H1 (cell line): ENCODE measurements at regions not wholly inside any gene's neighbourhood (a gene's known extent, or its start where the extent isn't known, plus 50 kb on each side); places are given as distances from the start of the nearest gene placed in this dataset.

Experiments used
- CTCF ChIA-PET: fragments of 300-600 bp; sonication (Branson Sonifier 250); formaldehyde crosslinking; loops from one replicate; lab custom pipeline; 2021; ENCODE audit not compliant: partially characterized antibody; lab: Charles Lee
- POLR2A ChIA-PET: fragments of 300-600 bp; sonication (Branson Sonifier 250); formaldehyde crosslinking; loops from one replicate; lab custom pipeline; 2021; ENCODE audit warnings: inconsistent platforms; ENCODE audit not compliant: partially characterized antibody; lab: Charles Lee
- DNase-seq, 2 experiments: peaks; one replicate each; pipeline versions ENCODE4 v3.0.0 to v3.0.0-alpha.2; 2010 to 2022; ENCODE audit warnings: low spot score in 2 of 2, low read depth in 1 of 2, mixed read lengths in 1 of 2
- FAIRE-seq: peaks from 2 replicates; lab custom pipeline; 2011; peaks lifted over from hg19 to GRCh38; lab: Jason Lieb, UNC
- H2AFZ ChIP-seq: 2 replicates; pipeline ENCODE4 v1.8.1; 2012; ENCODE audit warnings: low read length, inconsistent platforms
- H2AK5ac ChIP-seq: 2 replicates; pipeline ENCODE4 v1.6.1; 2013; ENCODE audit warnings: low read depth, low read length
- H2BK120ac ChIP-seq: replicated peaks from 2 replicates; pipeline ENCODE3; 2013; ENCODE audit warnings: low read depth, low read length, inconsistent platforms
- H2BK12ac ChIP-seq: 2 replicates; pipeline ENCODE4 v1.6.1; 2013; ENCODE audit warnings: low read depth, low read length
- H2BK15ac ChIP-seq: 2 replicates; pipeline ENCODE4 v1.6.1; 2013; ENCODE audit warnings: low read length
- H2BK20ac ChIP-seq: 2 replicates; pipeline ENCODE4 v1.6.1; 2013; ENCODE audit warnings: low read length
- H2BK5ac ChIP-seq: 2 replicates; pipeline ENCODE4 v1.6.1; 2013; ENCODE audit warnings: low read depth, low read length
- H3K14ac ChIP-seq: 2 replicates; pipeline ENCODE4 v1.6.1; 2013; ENCODE audit warnings: inconsistent platforms; ENCODE audit not compliant: insufficient read length
- H3K18ac ChIP-seq: 2 replicates; pipeline ENCODE4 v1.6.1; 2013; ENCODE audit warnings: low read length; ENCODE audit errors: extremely low read depth
- H3K23ac ChIP-seq: 2 replicates; pipeline ENCODE4 v1.6.1; 2013; ENCODE audit warnings: inconsistent platforms; ENCODE audit not compliant: insufficient read length
- H3K23me2 ChIP-seq: 2 replicates; pipeline ENCODE4 v1.6.1; 2013; ENCODE audit warnings: low read depth, low read length
- H3K27ac ChIP-seq: 2 replicates; pipeline ENCODE4 v1.6.1; 2011; ENCODE audit warnings: low read depth, low read length, inconsistent platforms
- H3K27me3 ChIP-seq, 4 experiments: replicated peaks in 1 of 4; 1 replicate in 1 of 4; 2 replicates in 3 of 4; pipeline versions ENCODE4 v1.6.1 to v1.8.1; 2011 to 2013; ENCODE audit warnings: low read length in 3 of 4, mild to moderate bottlenecking in 3 of 4, inconsistent platforms in 2 of 4, mixed read lengths in 2 of 4, moderate library complexity in 1 of 4; ENCODE audit not compliant: control insufficient read depth in 3 of 4, insufficient read depth in 3 of 4; ENCODE audit errors: extremely low read depth in 1 of 4
- H3K36me3 ChIP-seq, 4 experiments: 2 replicates each; pipeline versions ENCODE4 v1.6.1 to v1.8.1; 2011 to 2013; ENCODE audit warnings: mild to moderate bottlenecking in 4 of 4, low read length in 3 of 4, moderate library complexity in 2 of 4, control low read depth in 1 of 4, inconsistent platforms in 1 of 4; ENCODE audit not compliant: insufficient read depth in 4 of 4, control insufficient read depth in 2 of 4
- H3K4ac ChIP-seq: replicated peaks from 2 replicates; pipeline ENCODE3; 2013; ENCODE audit warnings: low read length, low read depth, mixed read lengths, inconsistent platforms; ENCODE audit not compliant: insufficient read length
- H3K4me1 ChIP-seq, 4 experiments: replicated peaks in 1 of 4; 1 replicate in 1 of 4; 2 replicates in 3 of 4; pipeline versions ENCODE4 v1.6.1 to v1.8.1; 2011 to 2013; ENCODE audit warnings: low read length in 3 of 4, inconsistent platforms in 2 of 4, mixed read lengths in 1 of 4; ENCODE audit not compliant: insufficient read depth in 4 of 4, control insufficient read depth in 3 of 4
- H3K4me2 ChIP-seq, 2 experiments: 2 replicates each; pipeline versions ENCODE4 v1.6.1 to v1.8.1; 2011 to 2013; ENCODE audit warnings: low read depth in 2 of 2, low read length in 2 of 2, control low read depth in 1 of 2, inconsistent platforms in 1 of 2, mild to moderate bottlenecking in 1 of 2; ENCODE audit not compliant: insufficient read depth in 1 of 2
- H3K4me3 ChIP-seq, 4 experiments: fragments of 200-600, 300-600 bp in 1 of 4; sonication (generic), shearing (Covaris generic), sonication (Bioruptor Twin) in 1 of 4; 2 replicates each; pipeline versions ENCODE4 v1.5.1 to v1.8.1; 2011 to 2016; ENCODE audit warnings: low read length in 4 of 4, low read depth in 3 of 4, control low read depth in 2 of 4, inconsistent platforms in 2 of 4, mild to moderate bottlenecking in 2 of 4, mixed read lengths in 1 of 4, moderate library complexity in 1 of 4; ENCODE audit not compliant: insufficient read depth in 2 of 4; ENCODE audit errors: extremely low read depth in 1 of 4
- H3K56ac ChIP-seq: replicated peaks from 2 replicates; pipeline ENCODE3; 2013; ENCODE audit warnings: low read depth, mild to moderate bottlenecking, mixed read lengths, low read length, inconsistent platforms; ENCODE audit not compliant: insufficient read length
- H3K79me1 ChIP-seq: 2 replicates; pipeline ENCODE4 v1.6.1; 2013; ENCODE audit warnings: low read depth, low read length, control low read depth
- H3K79me2 ChIP-seq, 2 experiments: 2 replicates each; pipeline versions ENCODE4 v1.6.1 to v1.8.1; 2012 to 2013; ENCODE audit warnings: low read length in 2 of 2, mild to moderate bottlenecking in 2 of 2, inconsistent platforms in 1 of 2; ENCODE audit not compliant: insufficient read depth in 2 of 2, control insufficient read depth in 1 of 2
- H3K9ac ChIP-seq, 4 experiments: replicated peaks in 1 of 4; 1 replicate in 1 of 4; 2 replicates in 3 of 4; pipeline versions ENCODE4 v1.6.1 to v1.8.1; 2011 to 2013; ENCODE audit warnings: low read depth in 3 of 4, low read length in 3 of 4, control low read depth in 2 of 4, mild to moderate bottlenecking in 2 of 4, moderate library complexity in 2 of 4, inconsistent platforms in 1 of 4; ENCODE audit errors: extremely low read depth in 1 of 4
- H3K9me3 ChIP-seq, 2 experiments: 2 replicates each; pipeline versions ENCODE4 v1.6.1 to v1.8.1; 2012 to 2013; ENCODE audit warnings: mild to moderate bottlenecking in 2 of 2, moderate library complexity in 2 of 2, control low read depth in 1 of 2, inconsistent platforms in 1 of 2, low read depth in 1 of 2, low read length in 1 of 2, mixed read lengths in 1 of 2; ENCODE audit not compliant: insufficient read depth in 2 of 2
- H4K20me1 ChIP-seq, 2 experiments: replicated peaks in 1 of 2; 2 replicates each; pipeline versions ENCODE3 to v1.8.1; 2011 to 2013; ENCODE audit warnings: inconsistent platforms in 2 of 2, low read length in 2 of 2, mild to moderate bottlenecking in 1 of 2; ENCODE audit not compliant: insufficient read depth in 2 of 2, control insufficient read depth in 1 of 2
- H4K5ac ChIP-seq: 2 replicates; pipeline ENCODE4 v1.6.1; 2013; ENCODE audit warnings: low read length, low read depth, mixed read lengths, inconsistent platforms; ENCODE audit not compliant: insufficient read length
- H4K8ac ChIP-seq: 2 replicates; pipeline ENCODE4 v1.8.0; 2013; ENCODE audit warnings: mild to moderate bottlenecking, moderate library complexity, low read length, inconsistent platforms; ENCODE audit not compliant: insufficient read depth; ENCODE audit errors: extremely low read depth
- H4K91ac ChIP-seq: replicated peaks from 2 replicates; pipeline ENCODE3; 2013; ENCODE audit warnings: low read length, mixed read lengths, inconsistent platforms; ENCODE audit not compliant: insufficient read length
- BACH1 ChIP-seq: IDR thresholded peaks from 2 replicates; pipeline ENCODE4 v1.6.1; 2012; ENCODE audit warnings: low read length, improper control_type of control experiment
- CEBPB ChIP-seq: IDR thresholded peaks from 2 replicates; pipeline ENCODE4 v1.6.1; 2012; ENCODE audit warnings: low read depth, low read length
- EP300 ChIP-seq, 2 experiments: IDR thresholded peaks; 1 replicate in 1 of 2; 2 replicates in 1 of 2; pipeline ENCODE4 v1.6.1; 2011 to 2012; ENCODE audit warnings: low read depth in 2 of 2, low read length in 2 of 2, mild to moderate bottlenecking in 2 of 2, borderline replicate concordance in 1 of 2, inconsistent platforms in 1 of 2, moderate library complexity in 1 of 2
- EZH2 ChIP-seq: fragments of 200-600 bp; sonication (generic); IDR thresholded peaks from 2 replicates; pipeline ENCODE4 v1.7.1; 2012; ENCODE audit warnings: low read depth, mild to moderate bottlenecking, moderate library complexity, low read length, inconsistent platforms; ENCODE audit not compliant: severe bottlenecking
- HDAC6 ChIP-seq: IDR thresholded peaks from one replicate; pipeline ENCODE4 v1.7.1; 2012; ENCODE audit warnings: low read depth, mild to moderate bottlenecking, inconsistent platforms, low read length, moderate library complexity
- JUN ChIP-seq: IDR thresholded peaks from 2 replicates; pipeline ENCODE4 v1.6.1; 2011; ENCODE audit warnings: low read depth, mild to moderate bottlenecking, improper control_type of control experiment, low read length
- KDM4A ChIP-seq: IDR thresholded peaks from one replicate; pipeline ENCODE4 v1.7.1; 2012; ENCODE audit warnings: low read depth, mild to moderate bottlenecking, moderate library complexity, low read length, inconsistent platforms; ENCODE audit not compliant: severe bottlenecking
- MAFK ChIP-seq: IDR thresholded peaks from 2 replicates; pipeline ENCODE4 v1.6.1; 2012; ENCODE audit warnings: low read depth, mild to moderate bottlenecking, improper control_type of control experiment, low read length
- PHF8 ChIP-seq: fragments of 200-600 bp; sonication (generic); conservative IDR thresholded peaks from 2 replicates; pipeline ENCODE4 v1.7.1; 2012; ENCODE audit warnings: low read depth, mild to moderate bottlenecking, inconsistent platforms, low read length, moderate library complexity
- POU5F1 ChIP-seq: IDR thresholded peaks from 2 replicates; pipeline ENCODE4 v1.6.1; 2011; ENCODE audit warnings: low read depth, mild to moderate bottlenecking, low read length, moderate library complexity
- RXRA ChIP-seq: IDR thresholded peaks from 2 replicates; pipeline ENCODE4 v1.6.1; 2011; ENCODE audit warnings: low read depth, mild to moderate bottlenecking, low read length, moderate library complexity; ENCODE audit not compliant: insufficient read depth
- SIN3A ChIP-seq, 2 experiments: IDR thresholded peaks in 1 of 2; conservative IDR thresholded peaks in 1 of 2; 2 replicates each; pipeline ENCODE4 v1.6.1; 2011 to 2012; ENCODE audit warnings: low read length in 2 of 2, improper control_type of control experiment in 1 of 2, low read depth in 1 of 2, mild to moderate bottlenecking in 1 of 2
- SP2 ChIP-seq: IDR thresholded peaks from 2 replicates; pipeline ENCODE4 v1.6.1; 2012; ENCODE audit warnings: mild to moderate bottlenecking, low read length, inconsistent platforms
- SP4 ChIP-seq: IDR thresholded peaks from 2 replicates; pipeline ENCODE4 v1.6.1; 2012; ENCODE audit warnings: low read length, inconsistent platforms
- TEAD4 ChIP-seq: IDR thresholded peaks from 2 replicates; pipeline ENCODE4 v1.6.1; 2012; ENCODE audit warnings: low read depth, low read length, inconsistent platforms, mixed read lengths
- ZNF274 ChIP-seq: IDR thresholded peaks from 2 replicates; pipeline ENCODE4 v1.7.0; 2012; ENCODE audit warnings: low read length, borderline replicate concordance; ENCODE audit errors: extremely low read depth
- WGBS, 2 experiments: shearing (Covaris generic) in 1 of 2; methylation state at CpG; one replicate each; pipeline versions ENCODE4 v1.1.6 to v1.1.7; 2013 to 2015; ENCODE audit warnings: low lambda C conversion rate in 2 of 2, mixed read lengths in 2 of 2, inconsistent platforms in 1 of 2, low coverage in 1 of 2, missing lambda C conversion rate in 1 of 2; ENCODE audit not compliant: insufficient replicate concordance in 2 of 2, insufficient coverage in 1 of 2, insufficient read length in 1 of 2; ENCODE audit errors: extremely low coverage in 1 of 2, missing lambda C conversion rate in 1 of 2; 5-methylcytosine and 5-hydroxymethylcytosine counted together

DNA sequence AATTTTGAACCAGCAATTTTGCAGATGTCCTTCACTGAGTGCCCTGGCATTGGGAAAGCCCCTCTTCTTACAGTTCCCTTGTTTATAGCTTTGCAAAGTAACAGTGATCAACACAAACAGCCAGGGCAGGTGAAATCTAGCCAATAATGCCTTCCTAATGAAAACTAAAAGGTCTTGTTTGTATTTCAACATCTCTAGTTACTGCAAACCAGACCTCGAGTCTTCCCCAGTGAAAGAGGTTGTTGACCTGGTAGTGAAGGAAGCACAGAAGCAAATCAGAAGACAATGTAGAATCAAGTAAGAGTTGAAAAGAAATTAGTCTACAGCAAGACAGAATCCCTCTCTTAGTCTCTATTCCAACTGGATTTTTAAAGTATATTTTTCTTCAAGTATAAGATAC is 231.2 kb downstream of the SNX13 start:
- 81% methylated on average over 1 of the region's 1 CpG; no CpG with 5 or more reads in 1 of the 2 experiments for WGBS, 2 experiments
- Histone ChIP-seq H2BK20ac (no peak overlapping the region), H3K56ac (no peak overlapping the region), H3K18ac (no peak overlapping the region), H3K23me2 (no peaks in the 10 kb centered on the region), H2BK5ac (no peak overlapping the region), H3K27ac (no peak overlapping the region), H4K5ac (no peak overlapping the region), H3K4me1 (no peaks in the 10 kb centered on the region; a peak in 1 of 7 replicates), H2AK5ac (no peak overlapping the region), H3K79me1 (no peaks in the 10 kb centered on the region), H2BK120ac (no peak overlapping the region), H3K27me3 (no peaks in the 10 kb centered on the region), H4K20me1 (no peaks in the 10 kb centered on the region), H3K79me2 (no peaks in the 10 kb centered on the region), H2BK12ac (no peak overlapping the region), H4K91ac (no peak overlapping the region), H3K4me2 (no peak overlapping the region), H4K8ac (no peak overlapping the region), H3K4me3 (no peak overlapping the region), H3K36me3 (no peaks in the 10 kb centered on the region), H2AFZ (no peak overlapping the region; the same call in 1 of the 2 replicates), H3K23ac (no peak overlapping the region), H3K4ac (no peak overlapping the region), H3K9ac (no peak overlapping the region), H2BK15ac (no peak overlapping the region), H3K14ac (no peak overlapping the region), H3K9me3 (no peaks in the 10 kb centered on the region)
- TF ChIP-seq BACH1 (no peak), POU5F1 (no peak), PHF8 (no peak), CEBPB (no peak), ZNF274 (no peak), SIN3A (conservative IDR thresholded peaks at IDR 0.05 in 1 of 2, IDR thresholded peaks at IDR 0.05 in 1 of 2; ENCODE audit: low read depth in 1 of 2, low read length in 2 of 2) (no peak), JUN (no peak), RXRA (no peak), TEAD4 (no peak), MAFK (no peak), SP2 (no peak), EP300 (IDR thresholded peaks at IDR 0.05; ENCODE audit: borderline replicate concordance in 1 of 2, low read depth in 2 of 2, low read length in 2 of 2) (no peak), EZH2 (no peak), HDAC6 (no peak), SP4 (no peak), KDM4A (no peak)
- no peak for FAIRE-seq
- DNase-seq: no peak
- CTCF ChIA-PET: interaction anchor here (0.6 to 1.5 kb wide), 8 partner anchors 61 to 642 kb away, joined by 3 to 5 read pairs (median 3); no protein-coding TSS in a partner anchor
- POLR2A ChIA-PET: no interaction called here
